ENCODE measurements at regions not wholly inside any gene's neighbourhood (a gene's known extent, or its start where the extent isn't known, plus 50 kb on each side); places are given as distances from the start of the nearest gene placed in this dataset.

GRCh38 chr11:37572491-37573171 lies 974.6 kb upstream of the RAG2 start:
- 89% methylated on average over 1 of the region's 1 CpG for WGBS

GRCh38 chr11:37571246-37571645 lies 973.2 kb upstream of the RAG2 start:
- Histone ChIP-seq H3K36me3 (ENCODE audit: insufficient read depth, low read length) (no peaks in the 10 kb centered on the region), H3K9me3 (ENCODE audit: insufficient read depth, low read depth, low read length) (no peaks in the 10 kb centered on the region), H3K4me1 (ENCODE audit: insufficient read depth, low read length) (no peaks in the 10 kb centered on the region), H3K9ac (ENCODE audit: low read depth, low read length) (no peak overlapping the region), H3K27ac (ENCODE audit: low read depth, low read length) (no peak overlapping the region), H3K4me3 (ENCODE audit: low read length) (no peak overlapping the region), H3K27me3 (ENCODE audit: insufficient read depth, low read length) (no peaks in the 10 kb centered on the region)
- 93% methylated on average over 2 of the region's 2 CpGs for WGBS

More at GRCh38 chr11:37572491-37573171, 974.6 kb upstream of the RAG2 start:
- Histone ChIP-seq H3K9me3 (ENCODE audit: insufficient read depth, low read depth, low read length) (peaks cover 6% of the 10 kb centered on the region; the same call in 1 of the 2 replicates), H3K27ac (ENCODE audit: low read depth, low read length) (no peak overlapping the region), H3K36me3 (ENCODE audit: insufficient read depth, low read length) (no peaks in the 10 kb centered on the region), H3K27me3 (ENCODE audit: insufficient read depth, low read length) (no peaks in the 10 kb centered on the region), H3K4me1 (ENCODE audit: insufficient read depth, low read length) (no peaks in the 10 kb centered on the region), H3K4me3 (ENCODE audit: low read length) (no peak overlapping the region), H3K9ac (ENCODE audit: low read depth, low read length) (no peak overlapping the region)

DNA sequence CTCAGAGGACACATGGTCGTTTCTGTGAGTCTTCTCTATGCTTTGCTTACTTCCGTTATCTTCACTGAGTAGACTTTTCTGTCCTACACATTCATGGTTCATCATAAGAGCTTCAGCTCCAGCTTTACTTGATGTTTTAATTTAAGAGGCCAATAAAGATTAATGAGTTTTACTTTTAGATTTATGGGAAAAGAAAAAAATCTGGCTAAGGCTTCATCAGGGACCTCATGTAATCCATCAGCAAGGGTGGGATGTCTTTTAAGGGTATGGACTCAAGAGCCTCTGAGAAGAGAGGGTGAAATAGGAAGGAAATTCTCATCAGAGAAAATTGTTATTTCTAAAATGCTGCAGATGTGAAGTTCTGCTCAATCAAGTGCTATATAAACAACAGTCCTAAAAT lies 963.0 kb upstream of the RAG2 start:
- Histone ChIP-seq H3K9ac (ENCODE audit: low read depth, low read length) (no peak overlapping the region), H3K27me3 (ENCODE audit: insufficient read depth, low read length) (no peaks in the 10 kb centered on the region), H3K4me1 (ENCODE audit: insufficient read depth, low read length) (no peaks in the 10 kb centered on the region; the same call in 1 of the 2 replicates), H3K36me3 (ENCODE audit: insufficient read depth, low read length) (no peaks in the 10 kb centered on the region), H3K4me3 (ENCODE audit: low read length) (no peak overlapping the region), H3K9me3 (ENCODE audit: insufficient read depth, low read depth, low read length) (no peaks in the 10 kb centered on the region), H3K27ac (ENCODE audit: low read depth, low read length) (no peak overlapping the region)
- 97% methylated on average over 2 of the region's 2 CpGs for WGBS

GRCh38 chr11:37560346-37560745 lies 962.3 kb upstream of the RAG2 start:
- H3K4me3 ChIP-seq (ENCODE audit: low read length), result no peak overlapping the region
- 83% methylated on average over 4 of the region's 4 CpGs for WGBS
- H3K27me3 ChIP-seq (ENCODE audit: insufficient read depth, low read length), result no peaks in the 10 kb centered on the region
- H3K4me1 ChIP-seq (ENCODE audit: insufficient read depth, low read length), result no peaks in the 10 kb centered on the region; the same call in 1 of the 2 replicates
- no peaks in the 10 kb centered on the region for H3K36me3 ChIP-seq (ENCODE audit: insufficient read depth, low read length)
- no peak overlapping the region for H3K27ac ChIP-seq (ENCODE audit: low read depth, low read length)
- H3K9me3 ChIP-seq (ENCODE audit: insufficient read depth, low read depth, low read length), result no peaks in the 10 kb centered on the region
- H3K9ac ChIP-seq (ENCODE audit: low read depth, low read length), result no peak overlapping the region

- Histone ChIP-seq H3K9me3 (ENCODE audit: insufficient read depth, low read depth, low read length) (no peaks in the 10 kb centered on the region), H3K36me3 (ENCODE audit: insufficient read depth, low read length) (no peaks in the 10 kb centered on the region), H3K9ac (ENCODE audit: low read depth, low read length) (no peak overlapping the region), H3K27me3 (ENCODE audit: insufficient read depth, low read length) (no peaks in the 10 kb centered on the region), H3K4me3 (ENCODE audit: low read length) (no peak overlapping the region), H3K27ac (ENCODE audit: low read depth, low read length) (no peak overlapping the region), H3K4me1 (ENCODE audit: insufficient read depth, low read length) (no peaks in the 10 kb centered on the region; the same call in 1 of the 2 replicates)
- 75% methylated on average over 1 of the region's 1 CpG for WGBS
Measured at GRCh38 chr11:37558619-37559210, 960.7 kb upstream of the RAG2 start.

GRCh38 chr11:37557990-37558389 lies 960.0 kb upstream of the RAG2 start:
- no peaks in the 10 kb centered on the region for H3K27me3 ChIP-seq (ENCODE audit: insufficient read depth, low read length)
- H3K9ac ChIP-seq (ENCODE audit: low read depth, low read length), result no peak overlapping the region
- 94% methylated on average over 1 of the region's 1 CpG for WGBS
- no peak overlapping the region for H3K27ac ChIP-seq (ENCODE audit: low read depth, low read length)
- H3K4me1 ChIP-seq (ENCODE audit: insufficient read depth, low read length), result no peaks in the 10 kb centered on the region; the same call in 1 of the 2 replicates
- no peaks in the 10 kb centered on the region for H3K36me3 ChIP-seq (ENCODE audit: insufficient read depth, low read length)
- H3K9me3 ChIP-seq (ENCODE audit: insufficient read depth, low read depth, low read length), result no peaks in the 10 kb centered on the region
- no peak overlapping the region for H3K4me3 ChIP-seq (ENCODE audit: low read length)

DNA sequence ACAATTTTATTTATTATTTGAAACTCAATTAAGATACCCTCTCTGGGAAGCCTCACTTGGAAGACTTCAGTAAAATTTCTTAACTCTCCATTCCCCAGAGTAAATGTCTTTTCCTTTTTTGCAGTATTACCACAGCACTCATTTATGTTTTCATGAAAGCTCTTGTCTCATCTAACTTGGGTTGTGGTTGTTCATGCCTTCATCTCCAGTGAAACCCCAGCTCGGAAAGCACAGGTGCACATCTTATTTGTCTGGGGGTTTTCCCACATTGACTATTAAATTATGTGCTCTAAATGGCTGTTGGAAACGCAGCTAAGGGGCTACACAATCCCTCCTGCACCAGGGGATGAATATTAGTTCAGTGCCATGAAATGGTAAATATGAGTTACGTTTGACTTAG lies 954.2 kb upstream of the RAG2 start:
- H3K9ac ChIP-seq (ENCODE audit: low read depth, low read length), result no peak overlapping the region
- no peaks in the 10 kb centered on the region for H3K27me3 ChIP-seq (ENCODE audit: insufficient read depth, low read length)
- no peaks in the 10 kb centered on the region for H3K9me3 ChIP-seq (ENCODE audit: insufficient read depth, low read depth, low read length)
- no peaks in the 10 kb centered on the region for H3K36me3 ChIP-seq (ENCODE audit: insufficient read depth, low read length)
- H3K27ac ChIP-seq (ENCODE audit: low read depth, low read length), result no peak overlapping the region
- H3K4me1 ChIP-seq (ENCODE audit: insufficient read depth, low read length), result no peaks in the 10 kb centered on the region
- WGBS, result 84% methylated on average over 3 of the region's 3 CpGs
- no peak overlapping the region for H3K4me3 ChIP-seq (ENCODE audit: low read length)

- H3K36me3 ChIP-seq (ENCODE audit: insufficient read depth, low read length), result no peaks in the 10 kb centered on the region
- H3K4me3 ChIP-seq (ENCODE audit: low read length), result no peak overlapping the region
- H3K27me3 ChIP-seq (ENCODE audit: insufficient read depth, low read length), result no peaks in the 10 kb centered on the region
- peaks cover 9% of the 10 kb centered on the region for H3K9me3 ChIP-seq (ENCODE audit: insufficient read depth, low read depth, low read length)
- H3K4me1 ChIP-seq (ENCODE audit: insufficient read depth, low read length), result no peaks in the 10 kb centered on the region
- no peak overlapping the region for H3K27ac ChIP-seq (ENCODE audit: low read depth, low read length)
- H3K9ac ChIP-seq (ENCODE audit: low read depth, low read length), result no peak overlapping the region
Measured at GRCh38 chr11:37544491-37544890, 946.5 kb upstream of the RAG2 start.

- H3K4me1 ChIP-seq (ENCODE audit: insufficient read depth, low read length), result peaks cover 10% of the 10 kb centered on the region; the same call in 1 of the 2 replicates
- peaks cover 12% of the 10 kb centered on the region for H3K9me3 ChIP-seq (ENCODE audit: insufficient read depth, low read depth, low read length)
- no peak overlapping the region for H3K27ac ChIP-seq (ENCODE audit: low read depth, low read length)
- H3K4me3 ChIP-seq (ENCODE audit: low read length), result no peak overlapping the region
- H3K27me3 ChIP-seq (ENCODE audit: insufficient read depth, low read length), result no peaks in the 10 kb centered on the region
- no peaks in the 10 kb centered on the region for H3K36me3 ChIP-seq (ENCODE audit: insufficient read depth, low read length)
- 97% methylated on average over 4 of the region's 4 CpGs for WGBS
- no peak overlapping the region for H3K9ac ChIP-seq (ENCODE audit: low read depth, low read length)
Measured at GRCh38 chr11:37533830-37534229, 935.8 kb upstream of the RAG2 start.

GRCh38 chr11:37533087-37533486 lies 935.1 kb upstream of the RAG2 start:
- H3K9ac ChIP-seq (ENCODE audit: low read depth, low read length), result no peak overlapping the region
- peaks cover 20% of the 10 kb centered on the region for H3K9me3 ChIP-seq (ENCODE audit: insufficient read depth, low read depth, low read length)
- H3K27ac ChIP-seq (ENCODE audit: low read depth, low read length), result peak overlapping the region; percentile 26; the same call in 1 of the 2 replicates
- no peaks in the 10 kb centered on the region for H3K27me3 ChIP-seq (ENCODE audit: insufficient read depth, low read length)
- H3K4me1 ChIP-seq (ENCODE audit: insufficient read depth, low read length), result peaks cover 10% of the 10 kb centered on the region; the same call in 1 of the 2 replicates
- 98% methylated on average over 2 of the region's 2 CpGs for WGBS
- H3K4me3 ChIP-seq (ENCODE audit: low read length), result no peak overlapping the region
- no peaks in the 10 kb centered on the region for H3K36me3 ChIP-seq (ENCODE audit: insufficient read depth, low read length)

DNA sequence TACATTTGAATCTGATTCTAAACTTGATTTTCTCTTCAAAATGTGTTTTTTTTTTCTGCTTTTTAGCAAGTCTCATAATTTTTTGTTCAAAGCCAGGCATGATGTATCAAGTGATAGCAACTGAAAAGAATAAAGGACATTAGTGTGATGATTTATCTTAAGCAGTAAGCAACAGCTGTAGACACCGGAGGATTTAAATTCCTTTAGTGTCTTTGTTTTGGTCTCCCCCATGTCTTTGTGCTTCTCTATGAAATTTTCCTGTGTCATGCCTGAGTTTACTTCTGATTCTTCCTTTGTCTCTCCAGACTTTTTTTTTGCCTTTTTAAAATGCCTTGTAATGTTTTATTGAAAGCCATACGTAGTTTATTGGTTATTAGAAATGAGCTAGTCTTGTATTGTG lies 934.2 kb upstream of the RAG2 start:
- WGBS, result 93% methylated on average over 2 of the region's 2 CpGs
- H3K4me1 ChIP-seq (ENCODE audit: insufficient read depth, low read length), result peaks cover 10% of the 10 kb centered on the region; the same call in 1 of the 2 replicates
- no peak overlapping the region for H3K4me3 ChIP-seq (ENCODE audit: low read length)
- H3K9me3 ChIP-seq (ENCODE audit: insufficient read depth, low read depth, low read length), result peaks cover 22% of the 10 kb centered on the region
- peak overlapping the region; percentile 41; the same call in 1 of the 2 replicates for H3K9ac ChIP-seq (ENCODE audit: low read depth, low read length)
- H3K36me3 ChIP-seq (ENCODE audit: insufficient read depth, low read length), result no peaks in the 10 kb centered on the region
- no peaks in the 10 kb centered on the region for H3K27me3 ChIP-seq (ENCODE audit: insufficient read depth, low read length)
- peak overlapping the region; percentile 26; the same call in 1 of the 2 replicates for H3K27ac ChIP-seq (ENCODE audit: low read depth, low read length)
